ENCODE measurements at regions not wholly inside any gene's neighbourhood (a gene's known extent, or its start where the extent isn't known, plus 50 kb on each side); places are given as distances from the start of the nearest gene placed in this dataset.
"Not testable (repeated sequence)": the region's sequence is repeated elsewhere in the genome, so short reads cannot be mapped to it uniquely, and the experiment has no call there.

GRCh38 chr4:82194329-82194728, 179.5 kb downstream of the HNRNPD start:
- no peak for DNase-seq

DNA sequence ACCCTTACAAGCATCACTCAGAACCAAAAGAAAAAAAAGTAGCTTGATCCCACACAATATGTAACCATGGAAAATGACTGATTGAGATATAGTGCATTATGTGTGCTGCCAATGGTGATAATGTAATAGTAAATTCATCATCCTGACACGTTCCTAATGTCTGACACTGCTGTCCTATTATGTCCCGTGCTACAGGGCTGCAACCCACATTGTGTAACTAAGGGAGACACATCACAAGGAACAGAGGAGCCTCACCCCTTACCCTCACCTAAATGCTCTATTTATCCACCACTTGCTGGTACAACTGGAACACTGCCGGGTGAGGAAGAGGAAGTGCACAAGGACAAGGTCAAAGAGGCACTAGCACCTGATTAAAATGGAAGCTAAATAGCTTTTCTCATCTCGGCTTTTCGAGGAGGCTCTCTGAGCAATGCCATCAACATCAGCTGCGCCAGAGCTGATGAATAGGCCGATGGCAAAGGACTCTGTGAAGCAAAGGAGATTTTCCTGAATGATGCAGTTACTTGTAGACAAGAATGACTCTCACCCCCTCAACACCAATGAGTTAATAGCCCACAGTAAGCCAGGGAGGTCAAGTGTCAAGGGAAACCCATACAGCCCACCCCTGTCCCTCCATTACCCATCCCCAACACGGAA, 181.6 kb downstream of the HNRNPD start:
- no peak for DNase-seq

DNA sequence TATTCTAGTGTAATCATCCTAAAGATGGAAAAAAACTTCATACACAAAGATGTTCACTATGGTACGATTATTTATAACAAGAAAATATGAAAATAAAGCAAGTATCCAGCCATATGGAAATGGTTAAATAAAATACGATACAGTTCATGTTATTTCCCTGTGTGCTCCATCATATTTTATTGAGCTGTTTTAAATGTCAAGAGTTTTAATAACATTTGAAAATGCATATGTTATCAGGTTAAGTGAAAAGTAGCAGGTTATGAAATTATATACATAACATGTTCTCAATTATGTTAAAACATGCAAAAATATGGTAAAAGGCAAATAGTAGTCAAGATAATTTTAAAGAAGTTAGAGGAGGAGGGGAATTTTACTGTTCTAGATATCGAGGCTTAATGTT, 192.0 kb downstream of the HNRNPD start:
- DNase-seq, result no peak

GRCh38 chr4:82172186-82172585, 201.6 kb downstream of the HNRNPD start:
- no peak for DNase-seq

GRCh38 chr4:82171531-82172155, 202.1 kb downstream of the HNRNPD start:
- DNase-seq, result no peak

- no peak for DNase-seq
Observed at GRCh38 chr4:82149750-82150149, 224.0 kb downstream of the HNRNPD start.

DNA sequence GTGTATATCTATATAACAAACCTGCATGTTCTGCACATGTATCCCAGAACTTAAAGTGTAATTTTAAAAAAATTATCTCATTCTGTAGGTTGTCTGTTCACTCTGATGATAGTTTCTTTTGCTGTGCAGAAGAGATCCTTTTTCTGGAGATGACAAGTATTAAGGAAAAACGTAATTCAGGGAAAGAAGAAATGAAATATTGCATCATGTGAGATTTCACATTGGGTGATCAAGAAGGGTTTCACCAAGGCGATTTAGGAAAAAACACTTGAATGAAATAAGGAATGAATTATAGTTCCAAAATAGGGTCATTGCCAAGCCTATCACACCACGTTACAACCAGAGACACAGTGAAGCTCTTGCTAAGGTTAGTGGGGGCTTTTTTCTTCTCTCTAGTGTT, 227.9 kb downstream of the HNRNPD start:
- no peak for DNase-seq

DNA sequence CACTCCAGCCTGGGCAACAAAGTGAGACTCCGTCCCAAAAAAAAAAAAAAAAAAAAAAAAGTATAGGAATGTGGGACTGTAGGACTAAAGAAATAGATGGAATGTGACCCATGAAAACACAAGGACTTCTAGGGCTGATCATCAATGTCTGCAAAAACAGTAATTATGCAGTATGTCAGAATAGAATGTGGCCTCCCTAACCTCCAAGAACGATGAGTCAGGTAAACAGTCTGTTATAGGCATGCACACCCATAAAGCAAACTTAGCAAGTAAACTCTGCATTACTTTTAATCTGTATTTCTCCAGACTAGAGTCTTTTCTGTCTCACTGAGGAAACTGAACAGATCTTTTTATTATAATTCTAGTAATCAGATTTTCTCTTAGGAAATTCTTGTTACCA, 233.4 kb downstream of the HNRNPD start:
- DNase-seq, result no peak

DNA sequence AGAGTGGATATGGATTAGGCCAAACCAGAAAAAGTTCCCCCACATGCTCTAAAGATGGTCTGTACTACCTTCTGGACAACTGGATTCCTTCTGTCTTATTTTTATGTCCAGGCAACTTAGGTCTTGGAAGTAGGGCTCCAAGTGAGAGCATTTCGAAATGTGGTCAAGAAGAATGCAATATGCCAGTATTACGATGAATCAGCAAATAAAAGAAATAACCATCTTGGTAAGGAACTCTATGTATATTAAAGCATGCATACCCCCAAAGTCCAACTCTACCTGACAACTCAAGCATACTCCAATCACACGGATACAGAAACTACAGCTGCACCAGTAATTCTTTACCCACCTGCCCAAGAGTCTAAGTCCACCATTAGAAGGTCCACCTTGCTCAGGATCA, 234.5 kb downstream of the HNRNPD start:
- DNase-seq, result no peak

DNA sequence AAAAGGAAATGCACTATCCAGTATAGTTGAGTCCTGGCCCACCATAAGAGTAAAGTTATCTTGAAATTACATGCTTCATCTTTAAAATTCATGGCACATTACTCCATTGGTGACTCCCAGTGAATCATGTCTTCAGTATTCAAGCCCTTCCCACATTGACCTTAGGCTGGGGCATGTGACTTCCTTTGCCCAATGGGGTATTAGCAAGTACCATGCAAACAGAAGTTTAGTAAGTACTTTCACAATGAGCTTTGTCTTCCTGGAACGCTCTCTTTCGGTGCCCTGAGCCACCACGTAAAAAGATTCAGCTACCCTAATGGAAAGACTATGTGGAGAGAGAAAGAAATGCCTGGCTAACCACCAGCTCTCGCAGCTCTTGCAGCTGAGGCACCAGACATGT, 235.4 kb downstream of the HNRNPD start:
- DNase-seq, result no peak

GRCh38 chr4:82136161-82136801, 237.5 kb downstream of the HNRNPD start:
- no peak for DNase-seq

GRCh38 chr4:82128355-82128754, 245.4 kb downstream of the HNRNPD start:
- DNase-seq, result no peak

DNA sequence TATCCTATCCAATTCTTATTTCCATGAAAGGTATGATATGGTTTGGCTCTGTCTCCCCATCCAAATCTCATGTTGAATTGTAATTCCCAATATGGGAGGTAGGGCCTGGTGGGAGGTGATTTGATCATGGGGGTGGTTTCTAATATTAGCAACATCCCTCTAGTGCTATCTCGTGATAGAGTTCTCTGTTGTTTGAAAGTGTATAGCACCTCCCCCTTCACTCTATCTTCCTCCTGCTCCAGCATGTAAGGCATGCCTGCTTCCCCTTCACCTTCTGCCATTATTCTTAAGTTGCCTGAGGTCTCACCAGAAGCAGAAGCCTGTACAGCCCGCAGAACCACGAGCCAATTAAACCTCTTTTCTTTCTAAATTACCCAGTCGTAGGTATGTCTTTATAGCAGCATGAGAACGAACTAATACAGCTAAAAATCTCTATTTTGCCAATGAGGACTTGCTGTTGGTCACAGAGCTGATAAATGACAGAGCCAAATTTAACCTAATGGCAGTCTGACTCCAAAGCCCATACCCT, 247.2 kb downstream of the HNRNPD start:
- no peak for DNase-seq

DNA sequence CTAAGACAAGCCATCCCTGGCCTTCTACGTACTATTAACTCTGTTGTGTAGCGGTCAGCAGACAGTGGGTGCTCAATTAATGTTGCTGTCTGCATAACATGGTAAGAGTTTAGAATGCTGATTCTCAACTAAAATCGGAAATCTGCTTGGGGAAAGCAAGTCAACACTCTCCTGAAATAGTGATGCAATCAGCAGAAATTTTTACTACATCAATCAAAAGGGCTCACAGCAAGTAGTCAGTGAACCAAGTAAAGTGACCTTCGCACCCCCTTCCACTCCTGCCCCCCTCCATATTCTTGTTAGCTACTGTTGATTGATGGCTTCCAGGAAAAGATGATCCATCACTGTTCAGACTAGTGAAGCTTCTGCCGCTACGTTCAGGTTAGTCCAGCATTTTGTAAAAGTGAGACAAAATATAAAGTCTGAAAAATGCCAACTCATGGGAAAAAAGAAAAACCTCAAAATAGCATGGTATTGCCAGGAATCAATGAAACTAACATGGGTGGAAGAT, 247.9 kb downstream of the HNRNPD start:
- DNase-seq, result no peak

DNA sequence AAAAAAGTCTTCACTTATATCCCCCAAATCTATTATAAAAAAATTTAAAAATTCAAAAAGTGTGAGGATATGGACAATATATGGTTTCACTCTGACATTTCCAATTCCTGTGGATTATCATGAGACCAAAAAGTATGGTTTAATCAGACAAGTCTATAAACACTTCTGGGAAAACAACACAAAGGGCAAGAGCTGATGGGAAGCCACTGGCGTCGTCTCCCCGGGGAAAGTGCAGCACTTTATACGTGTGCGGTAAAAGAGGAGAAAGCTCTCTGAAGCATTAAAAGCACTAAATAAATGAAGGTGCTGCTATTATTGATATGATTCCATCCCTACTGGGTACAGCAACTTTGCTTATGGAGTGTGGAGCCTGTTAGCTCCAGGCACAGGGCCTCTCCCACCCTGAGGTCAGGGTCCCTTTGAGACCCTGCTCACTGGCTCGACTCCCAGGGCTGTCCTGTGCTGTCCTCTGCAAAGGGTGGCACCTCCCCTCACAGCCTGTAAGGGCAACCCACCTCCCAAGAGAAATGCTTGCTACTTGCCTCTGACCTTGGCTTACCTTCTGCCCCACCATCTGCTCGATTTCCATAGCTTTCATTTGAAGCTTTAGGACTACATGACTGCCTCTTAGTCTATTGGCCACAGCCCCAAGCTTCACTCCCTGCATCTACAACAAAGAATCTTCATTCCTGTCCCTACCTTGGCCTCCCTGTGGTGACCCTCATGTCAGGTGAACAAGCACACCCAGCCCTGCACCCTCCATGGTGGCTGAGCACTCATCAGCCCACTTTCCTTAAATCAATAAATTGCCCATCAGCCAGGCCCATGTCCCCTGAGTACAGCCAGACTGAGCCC, 248.6 kb downstream of the HNRNPD start:
- no peak for DNase-seq

DNA sequence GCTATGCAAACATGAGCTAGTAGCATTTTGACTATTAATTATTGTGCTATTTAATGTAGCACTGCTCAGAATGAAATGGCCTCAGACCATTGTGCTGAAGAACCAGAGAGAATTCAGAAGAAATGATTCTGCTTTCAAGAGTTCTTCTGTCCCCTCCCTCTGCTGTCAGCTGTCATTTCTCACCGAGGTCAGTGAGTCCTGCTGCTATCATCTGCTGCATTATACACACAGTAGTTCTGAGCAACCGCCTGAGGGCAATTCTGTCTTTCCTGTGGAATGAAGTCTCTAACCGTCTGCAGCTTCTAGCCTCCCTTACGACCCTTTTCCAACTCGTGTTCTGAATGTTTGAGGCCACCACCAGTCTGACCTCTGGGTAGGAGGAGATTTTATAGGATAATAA, 249.4 kb downstream of the HNRNPD start:
- DNase-seq, result no peak

- DNase-seq, result no peak
Observed at GRCh38 chr4:82123934-82124333, 249.9 kb downstream of the HNRNPD start.

DNA sequence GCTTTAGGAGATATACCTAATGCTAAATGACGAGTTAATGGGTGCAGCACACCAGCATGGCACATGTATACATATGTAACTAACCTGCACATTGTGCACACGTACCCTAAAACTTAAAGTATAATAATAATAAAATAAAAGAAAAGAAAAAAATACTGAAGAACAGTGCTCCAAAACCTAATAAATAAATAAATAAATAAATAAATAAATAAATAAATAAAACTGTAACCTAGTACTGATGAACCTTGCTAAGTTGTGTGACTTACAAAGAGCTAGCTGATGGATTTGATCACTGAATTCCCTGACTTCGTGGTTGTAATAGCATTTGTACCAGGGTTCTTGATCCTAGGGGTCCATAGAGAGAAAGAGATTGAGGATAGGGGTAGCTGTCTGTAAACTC, 258.6 kb downstream of the HNRNPD start:
- DNase-seq, result not testable (repeated sequence)

GRCh38 chr4:82108506-82108905, 265.3 kb downstream of the HNRNPD start:
- no peak for DNase-seq

DNA sequence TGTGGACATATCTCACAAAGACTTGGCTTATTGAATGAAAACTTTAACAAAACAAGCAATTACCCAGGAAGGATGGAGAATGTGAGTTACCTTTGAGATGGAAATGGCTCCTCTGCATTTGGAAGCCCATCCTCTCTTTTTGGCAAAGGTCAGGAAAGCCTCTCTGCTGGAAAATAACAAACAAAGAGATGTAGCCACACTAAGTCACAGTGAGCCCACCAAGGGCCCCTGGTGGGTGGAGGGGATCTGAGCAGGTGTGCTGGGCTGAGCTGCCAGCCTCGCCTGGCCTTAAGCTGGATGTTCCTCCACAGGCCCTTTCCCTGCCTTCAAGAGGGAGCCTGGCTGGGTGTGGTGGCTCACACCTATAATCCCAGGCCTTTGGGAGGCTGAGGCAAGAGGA, 269.2 kb downstream of the HNRNPD start:
- no peak for DNase-seq

DNA sequence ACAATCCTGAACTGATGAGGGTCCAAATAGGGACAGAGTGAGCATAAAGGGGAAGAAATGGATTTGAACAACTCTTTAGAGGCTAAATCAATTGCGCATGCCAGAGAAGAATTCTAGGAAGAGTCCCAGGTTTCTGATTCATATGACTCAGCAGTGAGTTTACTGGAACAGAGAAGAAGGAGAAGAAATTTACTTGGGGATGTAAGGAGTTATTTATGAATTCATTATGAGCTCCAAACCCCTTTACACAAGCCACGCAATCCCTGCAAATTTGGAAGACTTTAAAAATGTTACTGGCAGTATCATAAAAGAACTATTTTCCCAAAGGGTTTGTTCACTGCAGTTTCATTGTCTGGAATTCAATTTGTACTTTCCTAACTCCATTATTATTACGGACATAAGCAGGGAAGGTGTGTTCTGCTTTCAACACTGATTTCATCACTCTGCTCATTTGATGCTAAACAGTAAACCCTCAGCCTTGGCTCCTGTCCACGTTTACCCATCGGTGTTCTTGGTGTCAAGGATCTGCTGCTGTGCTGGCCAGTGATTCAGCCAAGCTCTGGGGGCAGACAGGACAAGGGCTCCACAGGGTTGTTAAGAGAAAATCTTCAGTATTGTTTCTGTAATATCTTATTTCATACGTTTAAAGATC, 273.7 kb downstream of the HNRNPD start:
- DNase-seq, result peak in 2 of 56 donors; percentile 10 to 17
